ENCODE measurements at regions not wholly inside any gene's neighbourhood (a gene's known extent, or its start where the extent isn't known, plus 50 kb on each side); places are given as distances from the start of the nearest gene placed in this dataset.

- peaks cover 10% of the 10 kb centered on the region for H3K27me3 Mint-ChIP-seq (ENCODE audit: low read depth)
- H3K4me3 Mint-ChIP-seq = no peak overlapping the region
- peaks cover 12% of the 10 kb centered on the region for H3K36me3 Mint-ChIP-seq
- ChIA-PET CTCF (interaction anchor here (0.6 to 5.8 kb wide), 30 partner anchors 9 to 403 kb away, joined by 3 to 49 read pairs (median 4); partner anchors contain the start of gene CACNA1A), POLR2A (no interaction called here)
- DNase-seq (ENCODE audit: low spot score) = no peak
- H3K27ac Mint-ChIP-seq = no peak overlapping the region
- ATAC-seq = no peak
- no peaks in the 10 kb centered on the region for H3K4me1 Mint-ChIP-seq
- peaks cover 29% of the 10 kb centered on the region for H3K9me3 Mint-ChIP-seq
- TF ChIP-seq CTCF (IDR thresholded peaks at IDR 0.05) = 0 out of 2 replicates have a peak, but pooled peaks have one; percentile 10
- no peak for TF ChIP-seq HMGXB4 (CRISPR knock-in tag; IDR thresholded peaks at IDR 0.05)
These were observed 73.2 kb upstream of the CACNA1A start for GRCh38 chr19:13579388-13580060.

GRCh38 chr19:13576726-13577125 is 70.4 kb upstream of the CACNA1A start:
- H3K27me3 Mint-ChIP-seq (ENCODE audit: low read depth) = peaks cover 10% of the 10 kb centered on the region
- H3K9me3 Mint-ChIP-seq = peaks cover 29% of the 10 kb centered on the region
- no peak overlapping the region for H3K4me3 Mint-ChIP-seq
- H3K4me1 Mint-ChIP-seq = peaks cover 3% of the 10 kb centered on the region; the same call in 1 of the 2 replicates
- no peak overlapping the region for H3K27ac Mint-ChIP-seq
- DNase-seq (ENCODE audit: low spot score) (no peak), ATAC-seq (no peak)
- no peak for TF ChIP-seq HMGXB4 (CRISPR knock-in tag; IDR thresholded peaks at IDR 0.05)
- TF ChIP-seq FOXJ3 (CRISPR knock-in tag; IDR thresholded peaks at IDR 0.05; ENCODE audit: borderline replicate concordance) = no peak
- TF ChIP-seq NR3C1 (CRISPR knock-in tag; conservative IDR thresholded peaks at IDR 0.05; ENCODE audit: low read depth) = no peak
- no peak for TF ChIP-seq ATF1 (CRISPR knock-in tag; IDR thresholded peaks at IDR 0.05)
- no peak for TF ChIP-seq MXD4 (CRISPR knock-in tag; IDR thresholded peaks at IDR 0.05; ENCODE audit: borderline replicate concordance)
- TF ChIP-seq NFYB (CRISPR knock-in tag; conservative IDR thresholded peaks at IDR 0.05; ENCODE audit: low read depth) = no peak
- no peak for TF ChIP-seq HMGA2 (CRISPR knock-in tag; IDR thresholded peaks at IDR 0.05)
- TF ChIP-seq ATF3 (CRISPR knock-in tag; conservative IDR thresholded peaks at IDR 0.05) = no peak
- no peak for TF ChIP-seq JAZF1 (CRISPR knock-in tag; IDR thresholded peaks at IDR 0.05)
- TF ChIP-seq NR1H2 (CRISPR knock-in tag; IDR thresholded peaks at IDR 0.05) = no peak
- no peak for TF ChIP-seq NFE2L1 (CRISPR knock-in tag; IDR thresholded peaks at IDR 0.05)
- no peak for TF ChIP-seq ZNF317 (CRISPR knock-in tag; IDR thresholded peaks at IDR 0.05; ENCODE audit: borderline replicate concordance, low read depth)
- TF ChIP-seq ESRRA (CRISPR knock-in tag; IDR thresholded peaks at IDR 0.05; ENCODE audit: borderline replicate concordance) = no peak
- TF ChIP-seq ARID4B (CRISPR knock-in tag; IDR thresholded peaks at IDR 0.05; ENCODE audit: borderline replicate concordance) = no peak
- TF ChIP-seq ZNF263 (CRISPR knock-in tag; IDR thresholded peaks at IDR 0.05; ENCODE audit: low read depth) = no peak
- TF ChIP-seq PRDM15 (CRISPR knock-in tag; IDR thresholded peaks at IDR 0.05) = no peak
- no peak for TF ChIP-seq SOX15 (CRISPR knock-in tag; IDR thresholded peaks at IDR 0.05)
- CTCF ChIA-PET = interaction anchor here (0.8 to 5.8 kb wide), 3 partner anchors 12 to 344 kb away, joined by 3 to 49 read pairs (median 4); no protein-coding TSS in a partner anchor
- H3K36me3 Mint-ChIP-seq = peaks cover 12% of the 10 kb centered on the region
- POLR2A ChIA-PET = interaction anchor here (0.8 kb wide), 1 partner anchor 118 kb away, joined by 3 read pairs; no protein-coding TSS in a partner anchor

Data from WTC11 (cell line).